SU-DHL-6 (cell line): ENCODE measurements at regions not wholly inside any gene's neighbourhood (a gene's known extent, or its start where the extent isn't known, plus 50 kb on each side); places are given as distances from the start of the nearest gene placed in this dataset.

ENCODE experiments used
- CTCF ChIP-seq: fragments of 200-600 bp; sonication (generic); IDR thresholded peaks from one replicate; pipeline ENCODE4 v1.5.1; 2017; ENCODE audit warnings: antibody characterized with exemption, mild to moderate bottlenecking, low read length, moderate library complexity; ENCODE audit not compliant: insufficient read depth, poor library complexity, severe bottlenecking
- EZH2phosphoT487 ChIP-seq: fragments of 200-600 bp; sonication (generic), shearing (Covaris generic); conservative IDR thresholded peaks from 2 replicates; pipeline ENCODE4 v1.6.1; 2018; ENCODE audit warnings: mild to moderate bottlenecking, antibody characterized with exemption, low read length, moderate library complexity, mixed read lengths

GRCh38 chr16:85329059-85329812 lies 217.0 kb upstream of the CIBAR2 start:
- no peak for TF ChIP-seq CTCF
- TF ChIP-seq EZH2phosphoT487: no peak
